HEK293T (cell line): ENCODE measurements at regions not wholly inside any gene's neighbourhood (a gene's known extent, or its start where the extent isn't known, plus 50 kb on each side); places are given as distances from the start of the nearest gene placed in this dataset.

Source experiments
- CTCF ChIA-PET: fragments of 350-600 bp; formaldehyde crosslinking; extraction: SDS; loops from one replicate; lab custom pipeline; 2021; ENCODE audit warnings: antibody characterized with exemption, inconsistent platforms; lab: Yijun Ruan, JAX
- POLR2A ChIA-PET: fragments of 350-600 bp; formaldehyde crosslinking; extraction: SDS; loops from one replicate; lab custom pipeline; 2020; ENCODE audit warnings: antibody characterized with exemption, inconsistent platforms; lab: Yijun Ruan, JAX
- DNase-seq: peaks from one replicate; pipeline ENCODE4 v3.0.0; 2012; ENCODE audit warnings: mixed read lengths; ENCODE audit errors: extremely low spot score
- ARNT ChIP-seq: fragments of 450-650 bp; IDR thresholded peaks from 2 replicates; pipeline ENCODE4 v1.6.1; 2017; ENCODE audit warnings: mild to moderate bottlenecking
- BHLHE40 ChIP-seq: fragments of 450-650 bp; IDR thresholded peaks from 2 replicates; pipeline ENCODE4 v1.6.1; 2016; ENCODE audit warnings: mild to moderate bottlenecking, moderate library complexity, borderline replicate concordance
- CTBP1 ChIP-seq: fragments of 450-650 bp; IDR thresholded peaks from 2 replicates; pipeline ENCODE4 v1.6.1; 2016; ENCODE audit warnings: borderline replicate concordance
- ELF4 ChIP-seq: fragments of 450-650 bp; IDR thresholded peaks from 2 replicates; pipeline ENCODE4 v1.6.1; 2017; ENCODE audit warnings: antibody characterized with exemption
- FOXA1 ChIP-seq: fragments of 450-650 bp; IDR thresholded peaks from 2 replicates; pipeline ENCODE4 v1.6.1; 2016; ENCODE audit warnings: mild to moderate bottlenecking
- FOXK2 ChIP-seq: fragments of 450-650 bp; IDR thresholded peaks from 2 replicates; pipeline ENCODE4 v1.6.1; 2016; ENCODE audit warnings: mild to moderate bottlenecking
- FOXM1 ChIP-seq: fragments of 450-650 bp; IDR thresholded peaks from 2 replicates; pipeline ENCODE4 v1.6.1; 2017; ENCODE audit warnings: mild to moderate bottlenecking, borderline replicate concordance
- HDGF ChIP-seq: fragments of 450-650 bp; IDR thresholded peaks from 2 replicates; pipeline ENCODE4 v1.6.1; 2017; ENCODE audit warnings: antibody characterized with exemption, borderline replicate concordance
- L3MBTL2 ChIP-seq: fragments of 450-650 bp; conservative IDR thresholded peaks from 2 replicates; pipeline ENCODE4 v1.6.1; 2016; ENCODE audit warnings: mild to moderate bottlenecking
- LEF1 ChIP-seq: fragments of 450-650 bp; IDR thresholded peaks from 2 replicates; pipeline ENCODE4 v1.6.1; 2017; ENCODE audit warnings: mild to moderate bottlenecking, borderline replicate concordance
- NFRKB ChIP-seq: fragments of 450-650 bp; IDR thresholded peaks from 2 replicates; pipeline ENCODE4 v1.6.1; 2016; ENCODE audit warnings: mild to moderate bottlenecking, moderate library complexity
- PKNOX1 ChIP-seq: fragments of 450-650 bp; IDR thresholded peaks from 2 replicates; pipeline ENCODE4 v1.6.1; 2016
- SP1 ChIP-seq: fragments of 450-650 bp; IDR thresholded peaks from 2 replicates; pipeline ENCODE4 v1.6.1; 2017
- SUZ12 ChIP-seq: fragments of 450-650 bp; IDR thresholded peaks from 2 replicates; pipeline ENCODE4 v1.6.1; 2016; ENCODE audit warnings: mild to moderate bottlenecking
- TARDBP ChIP-seq: fragments of 450-650 bp; IDR thresholded peaks from 2 replicates; pipeline ENCODE4 v1.6.1; 2016
- ZNF384 ChIP-seq: fragments of 450-650 bp; IDR thresholded peaks from 2 replicates; pipeline ENCODE4 v1.6.1; 2016

GRCh38 chr2:161017780-161018470 lies 142.3 kb upstream of the TANK start:
- POLR2A ChIA-PET = no interaction called here
- DNase-seq = no peak
- TF ChIP-seq FOXA1 = no peak
- CTCF ChIA-PET = no interaction called here

- no peak for DNase-seq
- TF ChIP-seq ZNF384 (no peak), TARDBP (no peak), HDGF (no peak), L3MBTL2 (no peak), ELF4 (no peak), CTBP1 (no peak)
- ChIA-PET CTCF (no interaction called here), POLR2A (no interaction called here)
These were observed 140.9 kb upstream of the TANK start for GRCh38 chr2:161019311-161019710.

- no peak for DNase-seq
- POLR2A ChIA-PET = no interaction called here
- CTCF ChIA-PET = no interaction called here
- TF ChIP-seq ZNF384 = no peak
- TF ChIP-seq PKNOX1 = no peak
- TF ChIP-seq FOXA1 = no peak
- no peak for TF ChIP-seq SP1
- no peak for TF ChIP-seq TARDBP
- no peak for TF ChIP-seq CTBP1
- no peak for TF ChIP-seq L3MBTL2
- no peak for TF ChIP-seq ARNT
- no peak for TF ChIP-seq HDGF
- TF ChIP-seq LEF1 = no peak
- TF ChIP-seq FOXK2 = no peak
- TF ChIP-seq FOXM1 = no peak
- no peak for TF ChIP-seq BHLHE40
- no peak for TF ChIP-seq SUZ12
- TF ChIP-seq NFRKB = no peak
These were observed 139.8 kb upstream of the TANK start for GRCh38 chr2:161020437-161020836.

- TF ChIP-seq HDGF (no peak), NFRKB (no peak), ARNT (no peak), SP1 (no peak), CTBP1 (no peak), ZNF384 (no peak), FOXK2 (no peak), ELF4 (no peak), TARDBP (no peak), PKNOX1 (no peak), FOXA1 (no peak), LEF1 (no peak), L3MBTL2 (no peak), FOXM1 (no peak), BHLHE40 (no peak), SUZ12 (no peak)
- ChIA-PET POLR2A (no interaction called here), CTCF (no interaction called here)
- no peak for DNase-seq
These were observed 131.6 kb upstream of the TANK start for GRCh38 chr2:161028581-161028980.

GRCh38 chr2:161029321-161029720 lies 130.9 kb upstream of the TANK start:
- POLR2A ChIA-PET = no interaction called here
- TF ChIP-seq FOXA1 (no peak), BHLHE40 (no peak), NFRKB (no peak), ARNT (no peak), PKNOX1 (no peak), CTBP1 (no peak), SP1 (no peak), ZNF384 (no peak), LEF1 (no peak), FOXM1 (no peak), TARDBP (no peak), SUZ12 (no peak), HDGF (no peak), FOXK2 (no peak), ELF4 (no peak), L3MBTL2 (no peak)
- CTCF ChIA-PET = no interaction called here
- no peak for DNase-seq

- TF ChIP-seq FOXK2 (no peak), HDGF (no peak), SP1 (no peak), FOXM1 (no peak), NFRKB (no peak), FOXA1 (no peak), ARNT (no peak)
- ChIA-PET CTCF (no interaction called here), POLR2A (no interaction called here)
- no peak for DNase-seq
These were observed 129.8 kb upstream of the TANK start for GRCh38 chr2:161030260-161031063.
